B cell (primary cell): ENCODE measurements at regions not wholly inside any gene's neighbourhood (a gene's known extent, or its start where the extent isn't known, plus 50 kb on each side); places are given as distances from the start of the nearest gene placed in this dataset.

Experiments
- CTCF ChIP-seq: fragments of 200-600 bp; IDR thresholded peaks from one replicate; pipeline ENCODE4 v1.8.0; 2022; ENCODE audit warnings: antibody characterized with exemption, mild to moderate bottlenecking
- EZH2 ChIP-seq: IDR thresholded peaks from 2 replicates; pipeline ENCODE4 v1.6.1; 2012; ENCODE audit warnings: borderline replicate concordance, low read depth, mild to moderate bottlenecking, moderate library complexity, low read length; ENCODE audit not compliant: insufficient read depth, poor library complexity, severe bottlenecking

- TF ChIP-seq CTCF (no peak), EZH2 (no peak)
Observed at GRCh38 chr3:22988566-22988965, 214.6 kb upstream of the UBE2E2 start.
